SK-N-SH treated with all-trans-retinoic acid at 6 μM for 48 hours (cell line): ENCODE measurements at regions not wholly inside any gene's neighbourhood (a gene's known extent, or its start where the extent isn't known, plus 50 kb on each side); places are given as distances from the start of the nearest gene placed in this dataset.

Experiments used
- ATAC-seq: fragments of 200-7000 bp; cut with Tn5 transposase; 3 replicates; pipeline ENCODE4 v1.9.1; 2020; ENCODE audit warnings: mild to moderate bottlenecking, moderate library complexity
- ARNTL ChIP-seq: fragments of 450-650 bp; formaldehyde crosslinking; IDR thresholded peaks from 2 replicates; pipeline ENCODE4 v1.5.0; 2020; ENCODE audit warnings: low read depth, mild to moderate bottlenecking, moderate library complexity, borderline replicate concordance
- BACH2 ChIP-seq: fragments of 250-450 bp; sonication (Bioruptor Pico); IDR thresholded peaks from 2 replicates; pipeline ENCODE4 v1.9.0; 2021; ENCODE audit warnings: mild to moderate bottlenecking, borderline replicate concordance
- CREB5 ChIP-seq: fragments of 250-450 bp; sonication (Bioruptor Pico); IDR thresholded peaks from 2 replicates; pipeline ENCODE4 v1.5.1; 2020; ENCODE audit warnings: low read depth, mild to moderate bottlenecking, moderate library complexity
- CSDC2 ChIP-seq: fragments of 250-450 bp; sonication (Bioruptor Pico); IDR thresholded peaks from 2 replicates; pipeline ENCODE4 v1.5.0; 2020; ENCODE audit warnings: mild to moderate bottlenecking, moderate library complexity
- GLIS3 ChIP-seq: fragments of 250-450 bp; sonication (Bioruptor Pico); IDR thresholded peaks from 2 replicates; pipeline ENCODE4 v1.5.0; 2020; ENCODE audit warnings: mild to moderate bottlenecking, moderate library complexity
- OSR1 ChIP-seq: fragments of 250-450 bp; sonication (Bioruptor Pico); IDR thresholded peaks from 2 replicates; pipeline ENCODE4 v1.8.0; 2022; ENCODE audit warnings: moderate library complexity, mild to moderate bottlenecking, inconsistent platforms
- PATZ1 ChIP-seq: fragments of 250-450 bp; sonication (Bioruptor Pico); IDR thresholded peaks from 2 replicates; pipeline ENCODE4 v1.8.0; 2020; ENCODE audit warnings: mild to moderate bottlenecking, moderate library complexity, borderline replicate concordance
- PPARA ChIP-seq: fragments of 250-450 bp; sonication (Bioruptor Pico); IDR thresholded peaks from 2 replicates; pipeline ENCODE4 v1.5.0; 2020; ENCODE audit warnings: mild to moderate bottlenecking, borderline replicate concordance
- RARB ChIP-seq: fragments of 250-450 bp; sonication (Bioruptor Pico); IDR thresholded peaks from 2 replicates; pipeline ENCODE4 v1.8.0; 2021; ENCODE audit warnings: mild to moderate bottlenecking, moderate library complexity
- SNAI2 ChIP-seq: fragments of 250-450 bp; sonication (Bioruptor Pico); IDR thresholded peaks from 2 replicates; pipeline ENCODE4 v1.5.0; 2020; ENCODE audit warnings: mild to moderate bottlenecking, moderate library complexity
- TCF4 ChIP-seq: fragments of 250-450 bp; sonication (Bioruptor Pico); IDR thresholded peaks from 2 replicates; pipeline ENCODE4 v1.8.0; 2021; ENCODE audit warnings: mild to moderate bottlenecking, moderate library complexity, borderline replicate concordance
- TOX ChIP-seq: fragments of 250-450 bp; sonication (Bioruptor Pico); IDR thresholded peaks from 2 replicates; pipeline ENCODE4 v1.8.0; 2021; ENCODE audit warnings: mild to moderate bottlenecking, moderate library complexity, borderline replicate concordance
- TSHZ2 ChIP-seq: fragments of 250-450 bp; sonication (Bioruptor Pico); IDR thresholded peaks from 2 replicates; pipeline ENCODE4 v1.5.0; 2020; ENCODE audit warnings: mild to moderate bottlenecking, moderate library complexity
- ZC3H10 ChIP-seq: fragments of 250-450 bp; sonication (Bioruptor Pico); IDR thresholded peaks from 2 replicates; pipeline ENCODE4 v1.5.1; 2021; ENCODE audit warnings: mild to moderate bottlenecking, moderate library complexity
- ZFP3 ChIP-seq: fragments of 250-450 bp; sonication (Bioruptor Pico); IDR thresholded peaks from 2 replicates; pipeline ENCODE4 v1.5.0; 2020; ENCODE audit warnings: mild to moderate bottlenecking, moderate library complexity
- ZFP30 ChIP-seq: fragments of 450-650 bp; formaldehyde crosslinking; IDR thresholded peaks from 2 replicates; pipeline ENCODE4 v1.5.0; 2022; ENCODE audit warnings: mild to moderate bottlenecking, moderate library complexity
- ZNF565 ChIP-seq: fragments of 450-650 bp; formaldehyde crosslinking; conservative IDR thresholded peaks from 2 replicates; pipeline ENCODE4 v1.5.0; 2020; ENCODE audit warnings: low read depth, mild to moderate bottlenecking, moderate library complexity
- ZNF70 ChIP-seq: fragments of 450-650 bp; formaldehyde crosslinking; IDR thresholded peaks from 2 replicates; pipeline ENCODE4 v1.5.0; 2020; ENCODE audit warnings: mild to moderate bottlenecking, moderate library complexity
- TF ChIP-seq, protein P1 (sequence below): fragments of 250-450 bp; sonication (Bioruptor Pico); IDR thresholded peaks from 2 replicates; pipeline ENCODE4 v1.5.1; 2021; ENCODE audit warnings: mild to moderate bottlenecking, moderate library complexity
- TF ChIP-seq, protein P2 (sequence below): fragments of 250-450 bp; sonication (Bioruptor Pico); IDR thresholded peaks from 2 replicates; pipeline ENCODE4 v1.8.0; 2021; ENCODE audit warnings: low read depth, mild to moderate bottlenecking, moderate library complexity, borderline replicate concordance

GRCh38 chr5:92769978-92770377, 811.0 kb downstream of the NR2F1-AS1 start:
- ATAC-seq: no peak

DNA sequence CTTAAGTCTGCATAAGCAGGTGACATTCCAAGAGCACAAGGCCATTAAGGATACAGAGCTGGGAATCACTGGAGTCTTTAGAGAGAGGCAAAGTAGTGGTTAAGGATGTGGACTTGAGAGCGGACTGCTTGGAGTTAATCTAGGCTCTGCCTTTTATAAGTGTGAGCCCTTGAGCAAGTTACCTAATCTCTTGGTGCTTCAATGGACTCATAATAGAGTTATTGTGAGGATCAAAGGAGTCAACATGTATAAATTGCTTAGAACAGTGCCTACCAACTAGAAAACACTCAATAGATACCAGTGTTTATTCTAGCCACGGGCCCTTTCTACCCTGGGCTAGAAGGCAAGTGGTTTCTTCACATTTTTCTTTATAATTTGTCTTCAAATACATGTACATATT, 819.4 kb downstream of the NR2F1-AS1 start:
- ATAC-seq: no peak

More at GRCh38 chr5:92769978-92770377, 811.0 kb downstream of the NR2F1-AS1 start:
- TF ChIP-seq ZFP3 (CRISPR knock-in tag) (no peak), BACH2 (no peak), CSDC2 (CRISPR knock-in tag) (no peak), TCF4 (no peak), GLIS3 (CRISPR knock-in tag) (no peak), RARB (CRISPR knock-in tag) (no peak), ZFP30 (CRISPR knock-in tag) (no peak), ARNTL (CRISPR knock-in tag) (no peak), SNAI2 (CRISPR knock-in tag) (no peak), TOX (CRISPR knock-in tag) (no peak), ZNF70 (CRISPR knock-in tag) (no peak), CREB5 (no peak), OSR1 (CRISPR knock-in tag) (no peak)
- TF ChIP-seq, protein P1, sequence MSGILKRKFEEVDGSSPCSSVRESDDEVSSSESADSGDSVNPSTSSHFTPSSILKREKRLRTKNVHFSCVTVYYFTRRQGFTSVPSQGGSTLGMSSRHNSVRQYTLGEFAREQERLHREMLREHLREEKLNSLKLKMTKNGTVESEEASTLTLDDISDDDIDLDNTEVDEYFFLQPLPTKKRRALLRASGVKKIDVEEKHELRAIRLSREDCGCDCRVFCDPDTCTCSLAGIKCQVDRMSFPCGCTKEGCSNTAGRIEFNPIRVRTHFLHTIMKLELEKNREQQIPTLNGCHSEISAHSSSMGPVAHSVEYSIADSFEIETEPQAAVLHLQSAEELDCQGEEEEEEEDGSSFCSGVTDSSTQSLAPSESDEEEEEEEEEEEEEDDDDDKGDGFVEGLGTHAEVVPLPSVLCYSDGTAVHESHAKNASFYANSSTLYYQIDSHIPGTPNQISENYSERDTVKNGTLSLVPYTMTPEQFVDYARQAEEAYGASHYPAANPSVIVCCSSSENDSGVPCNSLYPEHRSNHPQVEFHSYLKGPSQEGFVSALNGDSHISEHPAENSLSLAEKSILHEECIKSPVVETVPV: no peak

More for the DNA sequence above, 819.4 kb downstream of the NR2F1-AS1 start:
- TF ChIP-seq ZFP30 (CRISPR knock-in tag) (no peak), ZC3H10 (CRISPR knock-in tag) (no peak), TSHZ2 (no peak), TCF4 (no peak), CSDC2 (CRISPR knock-in tag) (no peak), ZNF565 (CRISPR knock-in tag) (no peak), ARNTL (CRISPR knock-in tag) (no peak), PPARA (no peak), BACH2 (no peak), ZFP3 (CRISPR knock-in tag) (no peak), PATZ1 (no peak), SNAI2 (CRISPR knock-in tag) (no peak), TOX (CRISPR knock-in tag) (no peak), CREB5 (no peak), OSR1 (CRISPR knock-in tag) (no peak)
- TF ChIP-seq, protein P1: no peak
- TF ChIP-seq, protein P2, sequence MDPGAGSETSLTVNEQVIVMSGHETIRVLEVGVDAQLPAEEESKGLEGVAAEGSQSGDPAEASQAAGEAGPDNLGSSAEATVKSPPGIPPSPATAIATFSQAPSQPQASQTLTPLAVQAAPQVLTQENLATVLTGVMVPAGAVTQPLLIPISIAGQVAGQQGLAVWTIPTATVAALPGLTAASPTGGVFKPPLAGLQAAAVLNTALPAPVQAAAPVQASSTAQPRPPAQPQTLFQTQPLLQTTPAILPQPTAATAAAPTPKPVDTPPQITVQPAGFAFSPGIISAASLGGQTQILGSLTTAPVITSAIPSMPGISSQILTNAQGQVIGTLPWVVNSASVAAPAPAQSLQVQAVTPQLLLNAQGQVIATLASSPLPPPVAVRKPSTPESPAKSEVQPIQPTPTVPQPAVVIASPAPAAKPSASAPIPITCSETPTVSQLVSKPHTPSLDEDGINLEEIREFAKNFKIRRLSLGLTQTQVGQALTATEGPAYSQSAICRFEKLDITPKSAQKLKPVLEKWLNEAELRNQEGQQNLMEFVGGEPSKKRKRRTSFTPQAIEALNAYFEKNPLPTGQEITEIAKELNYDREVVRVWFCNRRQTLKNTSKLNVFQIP (CRISPR knock-in tag): no peak
